GM19023 (cell line): ENCODE measurements at regions not wholly inside any gene's neighbourhood (a gene's known extent, or its start where the extent isn't known, plus 50 kb on each side); places are given as distances from the start of the nearest gene placed in this dataset.

Experiments used
- ATAC-seq: cut with Tn5 transposase; IDR thresholded peaks from one replicate; pipeline ENCODE4 v1.9.1; 2021; ENCODE audit warnings: mild to moderate bottlenecking, moderate library complexity; ENCODE audit not compliant: unreplicated experiment

GRCh38 chr6:163839296-163839695 is 424.8 kb downstream of the QKI start:
- ATAC-seq, result no peak

- no peak for ATAC-seq
Measured at GRCh38 chr6:163837691-163838431, 423.3 kb downstream of the QKI start.

- no peak for ATAC-seq
Measured at GRCh38 chr6:163836876-163837690, 422.6 kb downstream of the QKI start.

GRCh38 chr6:163835439-163836171 is 421.1 kb downstream of the QKI start:
- no peak for ATAC-seq

GRCh38 chr6:163834226-163834970 is 419.9 kb downstream of the QKI start:
- ATAC-seq, result no peak

GRCh38 chr6:163831736-163832135 is 417.2 kb downstream of the QKI start:
- ATAC-seq, result no peak

- ATAC-seq, result no peak
Measured at GRCh38 chr6:163830641-163831040, 416.1 kb downstream of the QKI start.

GRCh38 chr6:163828038-163828795 is 413.7 kb downstream of the QKI start:
- no peak for ATAC-seq

GRCh38 chr6:163827143-163827542 is 412.6 kb downstream of the QKI start:
- ATAC-seq, result no peak

GRCh38 chr6:163826629-163827028 is 412.1 kb downstream of the QKI start:
- no peak for ATAC-seq

- no peak for ATAC-seq
Measured at GRCh38 chr6:163825033-163825432, 410.5 kb downstream of the QKI start.

- no peak for ATAC-seq
Measured at GRCh38 chr6:163823577-163823976, 409.1 kb downstream of the QKI start.

- no peak for ATAC-seq
Measured at GRCh38 chr6:163820745-163821458, 406.4 kb downstream of the QKI start.

GRCh38 chr6:163820171-163820570 is 405.7 kb downstream of the QKI start:
- no peak for ATAC-seq

GRCh38 chr6:163818719-163819118 is 404.2 kb downstream of the QKI start:
- no peak for ATAC-seq

- no peak for ATAC-seq
Measured at GRCh38 chr6:163816441-163816840, 401.9 kb downstream of the QKI start.

GRCh38 chr6:163815796-163816195 is 401.3 kb downstream of the QKI start:
- ATAC-seq, result no peak

GRCh38 chr6:163814494-163815364 is 400.2 kb downstream of the QKI start:
- no peak for ATAC-seq
